ENCODE measurements at regions not wholly inside any gene's neighbourhood (a gene's known extent, or its start where the extent isn't known, plus 50 kb on each side); places are given as distances from the start of the nearest gene placed in this dataset.

DNA sequence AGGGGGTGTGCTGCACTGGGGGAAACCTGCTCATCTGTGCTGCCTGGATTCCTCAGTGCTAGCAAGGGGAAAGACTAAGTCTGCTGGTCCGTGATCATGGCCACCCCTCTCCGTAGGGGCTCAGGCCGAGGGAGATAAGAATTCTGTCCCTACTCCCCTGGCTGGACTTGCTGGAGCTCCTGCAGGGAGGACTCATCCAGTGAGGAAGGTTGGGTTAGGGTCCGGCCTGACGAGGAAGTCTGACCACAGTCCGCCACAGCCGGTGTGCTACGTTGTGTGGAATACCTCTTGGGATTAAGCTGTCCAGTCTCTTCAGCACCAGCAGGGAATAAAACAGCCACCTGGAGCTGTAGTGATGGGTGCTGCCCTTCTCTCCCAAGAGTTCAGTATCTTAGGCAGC is 1309.1 kb upstream of the CADM2 start:
- TF ChIP-seq, protein P1, sequence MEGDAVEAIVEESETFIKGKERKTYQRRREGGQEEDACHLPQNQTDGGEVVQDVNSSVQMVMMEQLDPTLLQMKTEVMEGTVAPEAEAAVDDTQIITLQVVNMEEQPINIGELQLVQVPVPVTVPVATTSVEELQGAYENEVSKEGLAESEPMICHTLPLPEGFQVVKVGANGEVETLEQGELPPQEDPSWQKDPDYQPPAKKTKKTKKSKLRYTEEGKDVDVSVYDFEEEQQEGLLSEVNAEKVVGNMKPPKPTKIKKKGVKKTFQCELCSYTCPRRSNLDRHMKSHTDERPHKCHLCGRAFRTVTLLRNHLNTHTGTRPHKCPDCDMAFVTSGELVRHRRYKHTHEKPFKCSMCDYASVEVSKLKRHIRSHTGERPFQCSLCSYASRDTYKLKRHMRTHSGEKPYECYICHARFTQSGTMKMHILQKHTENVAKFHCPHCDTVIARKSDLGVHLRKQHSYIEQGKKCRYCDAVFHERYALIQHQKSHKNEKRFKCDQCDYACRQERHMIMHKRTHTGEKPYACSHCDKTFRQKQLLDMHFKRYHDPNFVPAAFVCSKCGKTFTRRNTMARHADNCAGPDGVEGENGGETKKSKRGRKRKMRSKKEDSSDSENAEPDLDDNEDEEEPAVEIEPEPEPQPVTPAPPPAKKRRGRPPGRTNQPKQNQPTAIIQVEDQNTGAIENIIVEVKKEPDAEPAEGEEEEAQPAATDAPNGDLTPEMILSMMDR (IDR thresholded peaks at IDR 0.05) = no peak
- TF ChIP-seq POLR2AphosphoS5 (IDR thresholded peaks at IDR 0.05) = no peak
- TF ChIP-seq EP300 (IDR thresholded peaks at IDR 0.05; ENCODE audit: low read depth) = no peak
- TF ChIP-seq POLR2A (IDR thresholded peaks at IDR 0.05) = no peak

All from transverse colon (tissue), 4 donors.